Keratinocyte (primary cell): ENCODE measurements at regions not wholly inside any gene's neighbourhood (a gene's known extent, or its start where the extent isn't known, plus 50 kb on each side); places are given as distances from the start of the nearest gene placed in this dataset.

Experiments used
- CTCF ChIP-seq, 3 experiments: IDR thresholded peaks in 1 of 3; conservative IDR thresholded peaks in 1 of 3; optimal IDR thresholded peaks in 1 of 3; 2 replicates in 2 of 3; 3 replicates in 1 of 3; pipeline versions ENCODE3 to v1.5.1; 2011; ENCODE audit warnings: low read length in 3 of 3, mild to moderate bottlenecking in 3 of 3, moderate library complexity in 2 of 3, control low read depth in 1 of 3, inconsistent platforms in 1 of 3; ENCODE audit not compliant: insufficient read depth in 2 of 3; ENCODE audit errors: extremely low read depth in 1 of 3
- EZH2 ChIP-seq: IDR thresholded peaks from one replicate; pipeline ENCODE4 v1.6.1; 2012; ENCODE audit warnings: inconsistent platforms, mild to moderate bottlenecking, low read length, moderate library complexity

- no peak for TF ChIP-seq CTCF (optimal IDR thresholded peaks at IDR 0.05 in 1 of 3, IDR thresholded peaks at IDR 0.05 in 1 of 3, conservative IDR thresholded peaks at IDR 0.05 in 1 of 3; ENCODE audit: extremely low read depth in 1 of 3, insufficient read depth in 2 of 3, low read length in 3 of 3)
- TF ChIP-seq EZH2, result no peak
Measured at GRCh38 chr17:77608431-77608830, 350.1 kb upstream of the TNRC6C start.
